NCI-H82 treated with DMSO at 0.1 percent for 48 hours (cell line): ENCODE measurements at regions not wholly inside any gene's neighbourhood (a gene's known extent, or its start where the extent isn't known, plus 50 kb on each side); places are given as distances from the start of the nearest gene placed in this dataset.

Experiments used
- DNase-seq: peaks from one replicate; lab custom pipeline; 2025; ENCODE audit not compliant: unreplicated experiment; lab: John Stamatoyannopoulos, UW

DNA sequence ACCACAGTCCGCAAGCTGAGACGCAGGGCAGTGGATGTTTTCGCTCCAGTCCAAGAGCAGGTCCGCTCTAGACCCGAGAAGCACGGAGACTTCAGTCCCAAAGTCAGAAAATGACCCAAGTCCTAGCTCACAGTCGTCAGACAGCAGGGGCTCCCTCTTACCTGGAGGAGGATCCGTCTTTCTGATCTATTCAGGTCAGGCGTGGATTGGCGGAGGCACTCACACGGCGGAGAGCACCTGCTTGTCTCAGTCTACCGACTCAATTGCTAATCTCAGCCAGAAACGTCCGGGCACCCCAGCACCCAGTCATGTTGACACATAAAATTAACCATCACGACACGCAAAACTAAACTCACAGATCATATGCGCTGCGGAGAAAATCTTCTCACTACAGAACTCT lies 285.3 kb upstream of the CDH4 start:
- DNase-seq = no peak

DNA sequence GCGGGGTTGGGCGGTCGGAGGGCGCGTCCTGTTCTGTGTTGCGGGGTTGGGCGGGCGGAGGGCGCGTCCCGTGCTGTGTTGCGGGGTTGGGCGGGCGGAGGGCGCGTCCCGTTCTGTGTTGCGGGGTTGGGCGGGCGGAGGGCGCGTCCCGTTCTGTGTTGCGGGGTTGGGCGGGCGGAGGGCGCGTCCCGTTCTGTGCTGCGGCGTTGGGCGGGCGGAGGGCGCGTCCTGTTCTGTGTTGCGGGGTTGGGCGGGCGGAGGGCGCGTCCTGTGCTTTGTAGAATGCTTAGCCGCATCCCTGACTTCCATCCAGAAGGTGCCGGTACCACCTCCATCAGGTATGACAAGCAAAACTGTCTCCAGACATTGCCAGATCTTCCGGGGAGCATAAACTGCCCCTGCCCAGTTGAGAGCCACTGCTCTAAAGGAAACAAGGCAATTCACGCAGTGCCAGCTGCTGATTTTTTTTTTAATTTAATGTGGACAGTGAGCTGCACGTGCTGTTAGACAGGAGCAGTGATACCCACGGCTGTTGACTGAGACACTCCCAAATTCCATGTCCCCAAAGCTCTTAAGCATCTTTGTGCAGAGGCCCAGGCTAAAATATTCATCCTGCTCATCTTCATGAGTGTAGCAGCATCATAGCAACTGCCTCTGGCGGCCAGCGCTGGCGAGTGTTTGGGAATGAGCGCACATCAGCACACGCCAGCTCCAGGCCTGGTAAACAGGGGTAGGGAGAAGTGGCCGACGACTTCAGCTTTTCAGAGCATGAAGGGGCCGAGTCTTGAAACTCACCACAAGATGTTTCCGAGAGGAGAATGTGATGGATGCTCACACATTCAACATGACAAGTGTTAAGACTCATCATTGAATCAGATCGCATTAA lies 284.4 kb upstream of the CDH4 start:
- DNase-seq = no peak

DNA sequence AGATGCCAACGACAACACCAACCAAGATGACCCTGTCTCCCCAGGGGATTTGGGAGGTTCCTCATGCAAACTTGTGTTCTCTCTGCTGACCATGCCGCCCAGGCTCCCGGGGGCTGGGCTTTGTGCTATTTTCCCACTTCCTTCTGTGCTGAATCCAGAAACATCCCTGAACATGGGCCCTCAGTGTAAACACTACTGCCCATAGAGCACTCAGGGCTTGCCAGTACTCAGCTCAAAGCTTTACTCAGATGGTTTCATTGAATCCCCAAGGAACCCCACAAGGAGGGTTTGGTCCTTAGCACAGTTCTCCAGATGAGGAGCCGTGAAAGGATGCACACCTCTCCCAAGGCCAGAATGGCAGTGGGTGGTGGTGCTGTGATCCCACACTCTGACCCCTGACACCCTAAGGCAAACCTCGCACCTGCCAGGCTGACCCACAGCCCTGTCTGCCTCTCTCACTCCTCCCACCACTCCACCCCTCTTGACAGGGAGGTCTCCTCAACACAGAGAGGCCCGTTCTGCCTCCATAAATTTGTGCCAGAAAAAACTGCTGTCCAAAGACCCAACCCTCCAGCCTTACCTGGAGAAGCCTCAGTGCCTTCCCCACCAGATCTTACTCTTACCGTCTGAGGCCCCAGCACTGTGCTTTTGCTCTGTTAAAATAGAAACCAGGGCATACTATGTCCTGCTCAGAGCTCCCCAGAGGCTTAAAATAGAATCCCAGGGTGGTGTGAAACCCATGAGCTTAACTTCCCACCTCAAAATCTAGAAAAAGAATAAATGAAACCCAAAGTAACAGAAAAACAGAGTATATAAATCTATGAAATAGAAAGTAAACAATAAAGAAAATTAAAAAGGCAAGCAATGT lies 283.0 kb upstream of the CDH4 start:
- DNase-seq = no peak

DNA sequence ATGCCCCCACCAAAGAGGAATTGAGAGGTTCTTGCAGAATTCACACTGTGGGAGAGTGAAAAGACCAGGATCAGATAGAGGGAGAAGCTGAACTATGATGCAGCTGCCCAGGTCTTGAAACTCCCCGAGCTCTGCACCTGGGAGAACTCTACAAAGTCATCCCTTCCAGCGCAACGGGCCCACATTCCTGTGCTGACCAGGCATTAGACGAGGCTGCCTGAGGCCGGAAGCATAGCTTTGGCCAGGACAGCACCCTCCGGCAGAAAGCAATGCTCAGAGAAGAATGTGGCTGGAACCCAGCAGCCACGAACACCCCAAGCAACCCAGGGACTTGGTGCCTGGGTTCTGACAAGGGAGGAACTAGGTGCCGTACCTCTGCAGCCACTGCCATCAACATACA lies 281.5 kb upstream of the CDH4 start:
- no peak for DNase-seq

- no peak for DNase-seq
Measured at GRCh38 chr20:60974022-60974421, 278.0 kb upstream of the CDH4 start.

GRCh38 chr20:60974441-60974945 lies 277.6 kb upstream of the CDH4 start:
- DNase-seq = no peak

DNA sequence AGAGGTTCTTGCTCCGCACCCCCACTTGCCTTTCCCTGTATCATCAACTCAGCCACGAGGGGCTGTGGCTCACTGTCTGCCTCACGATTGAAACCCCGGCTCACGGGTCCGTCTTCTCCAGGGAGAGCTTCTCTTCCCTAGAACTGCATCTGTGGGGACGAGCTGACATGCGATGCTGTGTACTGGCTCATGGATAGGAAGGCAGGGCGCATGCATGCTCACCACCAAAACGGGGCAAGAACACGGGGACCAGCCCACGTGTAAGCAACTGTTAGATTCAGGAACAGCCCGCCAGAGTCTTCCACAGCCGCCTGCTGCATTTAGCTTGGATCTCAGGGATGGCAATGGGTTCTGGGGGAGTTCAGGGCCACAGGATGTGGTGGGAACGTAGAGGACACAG lies 275.9 kb upstream of the CDH4 start:
- DNase-seq = no peak

DNA sequence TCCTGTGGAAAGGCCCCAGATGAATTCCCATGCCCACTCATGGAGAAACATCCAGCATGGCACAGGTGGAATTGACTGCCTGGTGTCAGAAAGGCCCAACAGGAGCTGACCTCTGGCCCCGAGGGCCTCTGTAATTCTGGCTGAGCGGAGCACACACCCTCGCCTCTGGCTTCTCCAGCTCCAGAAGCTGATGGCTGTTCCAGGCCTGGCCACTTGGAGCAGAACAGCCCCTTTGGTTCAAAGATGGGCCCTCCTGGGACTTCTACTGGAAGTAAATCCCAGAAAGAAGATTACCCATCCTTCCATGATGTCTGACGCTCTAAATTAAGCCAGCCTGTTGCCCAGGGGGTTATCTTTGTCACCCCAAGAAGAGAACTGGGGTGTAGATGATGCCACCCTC lies 275.1 kb upstream of the CDH4 start:
- no peak for DNase-seq

- DNase-seq = no peak
Measured at GRCh38 chr20:60977901-60978300, 274.2 kb upstream of the CDH4 start.

DNA sequence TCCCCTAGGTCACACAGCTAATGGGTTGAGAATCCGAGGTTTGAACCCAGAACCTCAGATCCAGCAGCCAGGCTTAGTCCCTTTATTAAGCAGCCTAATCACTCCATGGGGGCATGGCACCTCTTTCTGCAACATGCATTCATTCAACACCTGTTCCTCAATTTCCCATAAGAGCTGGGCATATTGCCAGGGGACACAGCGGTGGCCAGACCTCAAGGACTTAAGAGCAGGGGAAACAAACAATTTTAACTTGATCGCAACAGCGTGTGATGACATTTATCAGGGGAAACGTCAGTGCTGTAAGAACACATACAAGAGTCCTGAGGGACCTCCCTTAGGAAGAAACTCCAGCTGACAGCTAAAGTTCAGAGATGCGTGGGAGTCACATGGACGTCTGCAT lies 267.4 kb upstream of the CDH4 start:
- no peak for DNase-seq

- DNase-seq = no peak
Measured at GRCh38 chr20:60986506-60987156, 265.4 kb upstream of the CDH4 start.

DNA sequence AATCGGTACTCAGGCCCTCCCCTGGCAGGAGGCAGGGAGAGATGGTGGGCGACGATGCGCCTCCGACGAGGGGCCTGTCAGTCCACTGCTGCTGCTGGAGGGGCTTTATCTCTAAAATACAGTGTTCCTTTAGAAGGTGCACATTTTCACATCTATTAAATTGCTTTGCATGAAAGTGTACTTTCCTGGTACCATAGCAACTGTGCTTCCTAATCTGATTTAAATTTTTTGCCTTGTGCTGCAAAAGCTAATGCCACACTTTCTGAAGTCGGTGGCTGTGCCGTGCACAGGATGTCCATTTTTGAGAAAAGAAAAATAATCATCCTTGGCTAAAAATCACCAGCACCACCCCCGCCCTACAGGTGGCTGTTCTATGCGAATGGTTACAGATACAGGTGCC lies 262.0 kb upstream of the CDH4 start:
- DNase-seq = no peak

- no peak for DNase-seq
Measured at GRCh38 chr20:60990643-60991042, 261.4 kb upstream of the CDH4 start.

DNA sequence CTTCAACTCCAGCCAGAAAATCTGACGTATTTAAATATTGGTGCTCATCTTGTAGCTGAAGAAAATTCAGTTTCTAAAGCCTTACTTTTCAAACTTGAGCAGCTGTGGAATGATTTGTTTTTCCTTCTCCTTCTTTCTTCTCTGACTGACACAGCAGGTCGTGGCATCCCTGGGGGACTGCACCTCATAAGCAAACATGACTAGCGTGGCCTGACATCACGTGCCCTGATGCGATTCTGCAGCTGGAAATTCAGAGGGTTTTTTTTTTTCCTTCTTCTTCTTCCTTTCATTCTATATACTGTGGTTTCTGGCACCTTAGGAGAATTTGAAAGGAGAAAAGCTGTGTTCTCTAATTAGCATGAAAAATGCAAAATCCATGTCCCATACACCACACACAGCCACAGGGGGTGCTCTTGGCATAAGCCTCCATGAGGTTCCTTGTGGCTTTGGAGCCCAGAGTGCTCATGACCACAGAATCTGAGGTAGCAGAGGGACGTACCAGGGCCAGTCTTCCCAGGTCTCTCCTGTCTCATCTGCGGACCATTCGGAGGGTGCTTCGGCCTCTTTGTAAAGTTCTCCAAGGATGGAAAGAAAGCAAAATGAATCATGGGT lies 258.5 kb upstream of the CDH4 start:
- DNase-seq = no peak

- no peak for DNase-seq
Measured at GRCh38 chr20:60999250-60999649, 252.8 kb upstream of the CDH4 start.

GRCh38 chr20:61002090-61002489 lies 250.0 kb upstream of the CDH4 start:
- no peak for DNase-seq

DNA sequence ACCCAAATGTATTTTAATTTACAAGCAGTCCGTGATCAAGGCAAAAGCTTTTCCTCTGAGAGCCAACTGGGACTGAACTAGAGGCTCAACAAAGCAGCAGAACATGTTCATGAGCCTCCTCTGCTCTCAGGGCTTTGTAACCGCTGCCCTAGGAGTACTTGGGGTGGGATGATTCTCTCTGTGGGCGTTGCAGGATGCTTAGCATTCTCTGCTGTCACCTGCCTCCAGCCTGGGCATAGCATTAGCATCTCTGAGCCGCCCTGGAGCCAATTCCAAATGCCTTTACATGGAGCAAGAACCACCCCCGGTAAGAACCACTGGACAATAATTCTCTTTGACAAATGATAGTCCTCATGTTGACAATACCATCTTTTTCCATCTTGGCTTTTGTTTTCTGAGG lies 237.6 kb upstream of the CDH4 start:
- no peak for DNase-seq

GRCh38 chr20:61015602-61016001 lies 236.5 kb upstream of the CDH4 start:
- DNase-seq = no peak

DNA sequence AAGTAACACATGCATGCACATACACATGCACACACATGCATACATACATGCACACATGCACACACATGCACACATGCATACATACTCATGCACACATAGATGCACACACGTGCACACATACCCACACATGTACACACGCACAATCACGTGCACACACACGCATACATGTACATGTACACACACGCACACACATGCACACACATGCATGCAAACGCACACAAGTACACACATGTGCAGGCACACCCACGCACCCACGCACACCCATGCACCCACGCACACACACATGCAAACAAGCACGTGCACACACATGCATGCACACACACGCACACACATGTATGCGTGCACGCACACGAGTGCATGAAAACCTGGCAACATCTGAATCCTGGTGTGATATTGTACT lies 232.7 kb upstream of the CDH4 start:
- no peak for DNase-seq

- no peak for DNase-seq
Measured at GRCh38 chr20:61023612-61024011, 228.4 kb upstream of the CDH4 start.

GRCh38 chr20:61024390-61024789 lies 227.7 kb upstream of the CDH4 start:
- DNase-seq = no peak
